HCT116 (cell line): ENCODE measurements at regions not wholly inside any gene's neighbourhood (a gene's known extent, or its start where the extent isn't known, plus 50 kb on each side); places are given as distances from the start of the nearest gene placed in this dataset.

Experiments
- ATAC-seq: fragments of 200-7000 bp; cut with Tn5 transposase; 2 replicates; pipeline ENCODE4 v1.9.1; 2020; ENCODE audit warnings: mild to moderate bottlenecking, moderate library complexity
- BruUV-seq: library from RNA; stranded (reverse); fragments of 400-500 nt; replicated peaks from 2 replicates; lab custom pipeline; 2021; lab: Mats Ljungman, UMichigan
- CTCF ChIA-PET: fragments of 300-600 bp; sonication (Branson Sonifier 250); formaldehyde crosslinking; loops from one replicate; lab custom pipeline; 2021; ENCODE audit warnings: antibody characterized with exemption; lab: Charles Lee
- POLR2A ChIA-PET: fragments of 300-600, 350-600 bp; sonication (Branson Sonifier 250); formaldehyde crosslinking; loops from one replicate; lab custom pipeline; 2021; ENCODE audit warnings: antibody characterized with exemption; lab: Charles Lee
- RAD21 ChIA-PET, 2 experiments: fragments of 300-600 bp; sonication (Branson Sonifier 250); formaldehyde crosslinking; loops; one replicate each; lab custom pipeline; 2023; ENCODE audit warnings: low total read pairs in 2 of 2; ENCODE audit not compliant: uncharacterized antibody in 2 of 2, unreplicated experiment in 2 of 2, low non-redundant PET in 1 of 2; lab: Charles Lee
- DNase-seq: peaks from one replicate; pipeline ENCODE4 v3.0.0-alpha.2; 2010; ENCODE audit warnings: low read depth, low spot score
- H2AFZ ChIP-seq: fragments of 200-600 bp; shearing (Covaris generic), sonication (generic); 2 replicates; pipeline ENCODE4 v1.6.1; 2017; ENCODE audit warnings: low read depth, mixed run types, mixed read lengths, antibody characterized with exemption, low read length; ENCODE audit not compliant: poor library complexity, severe bottlenecking
- H3K27ac ChIP-seq: 2 replicates; pipeline ENCODE4 v1.5.1; 2012; ENCODE audit warnings: low read depth, low read length
- H3K27me3 ChIP-seq: fragments of 200-600 bp; sonication (generic); 2 replicates; pipeline ENCODE4 v1.6.1; 2016; ENCODE audit warnings: mixed run types, low read length, mixed read lengths; ENCODE audit not compliant: insufficient read depth
- H3K36me3 ChIP-seq, 2 experiments: fragments of 200-500 bp in 1 of 2; fragments of 200-600 bp in 1 of 2; sonication (Bioruptor generic) in 1 of 2; sonication (generic) in 1 of 2; 2 replicates each; pipeline versions ENCODE4 v1.5.1 to v1.6.1; 2014 to 2016; ENCODE audit warnings: low read length in 2 of 2, inconsistent platforms in 1 of 2, mixed read lengths in 1 of 2, mixed run types in 1 of 2; ENCODE audit not compliant: insufficient read depth in 2 of 2, control insufficient read depth in 1 of 2
- H3K4me1 ChIP-seq, 2 experiments: fragments of 200-600 bp in 1 of 2; sonication (generic) in 1 of 2; 2 replicates each; pipeline versions ENCODE4 v1.5.1 to v1.6.1; 2012 to 2017; ENCODE audit warnings: low read length in 2 of 2, inconsistent platforms in 1 of 2, mild to moderate bottlenecking in 1 of 2, mixed read lengths in 1 of 2, mixed run types in 1 of 2, moderate library complexity in 1 of 2; ENCODE audit not compliant: insufficient read depth in 2 of 2, control insufficient read depth in 1 of 2
- H3K4me2 ChIP-seq: fragments of 200-600 bp; sonication (generic); 2 replicates; pipeline ENCODE4 v1.6.1; 2017; ENCODE audit warnings: mixed run types, low read length, mixed read lengths
- H3K4me3 ChIP-seq, 2 experiments: fragments of 200-600 bp in 1 of 2; sonication (generic) in 1 of 2; replicated peaks in 1 of 2; 2 replicates each; pipeline ENCODE4 v1.5.1; 2011 to 2016; ENCODE audit warnings: low read length in 2 of 2, control low read depth in 1 of 2, low read depth in 1 of 2, mild to moderate bottlenecking in 1 of 2, mixed read lengths in 1 of 2, mixed run types in 1 of 2
- H3K79me2 ChIP-seq: fragments of 200-600 bp; sonication (generic); 2 replicates; pipeline ENCODE4 v1.6.1; 2017; ENCODE audit warnings: mild to moderate bottlenecking, mixed run types, low read length, moderate library complexity, mixed read lengths; ENCODE audit not compliant: insufficient read depth
- H3K9ac ChIP-seq: fragments of 200-600 bp; sonication (generic); 2 replicates; pipeline ENCODE4 v1.6.1; 2016; ENCODE audit warnings: low read length, mixed read lengths
- H3K9me2 ChIP-seq: fragments of 200-600 bp; sonication (generic), shearing (Covaris generic); 2 replicates; pipeline ENCODE4 v1.6.1; 2017; ENCODE audit warnings: mixed run types, mild to moderate bottlenecking, moderate library complexity; ENCODE audit not compliant: insufficient read depth
- H3K9me3 ChIP-seq, 2 experiments: fragments of 200-500 bp in 1 of 2; fragments of 200-600 bp in 1 of 2; sonication (Bioruptor generic) in 1 of 2; sonication (generic) in 1 of 2; 2 replicates each; pipeline ENCODE4 v1.6.1; 2014 to 2017; ENCODE audit warnings: low read length in 2 of 2, mixed read lengths in 2 of 2, inconsistent platforms in 1 of 2, low read depth in 1 of 2, mild to moderate bottlenecking in 1 of 2, mixed run types in 1 of 2, moderate library complexity in 1 of 2; ENCODE audit not compliant: control insufficient read depth in 1 of 2, insufficient read depth in 1 of 2
- H4K20me1 ChIP-seq: fragments of 200-600 bp; sonication (generic), shearing (Covaris generic); 2 replicates; pipeline ENCODE4 v1.6.1; 2017; ENCODE audit warnings: mixed run types, mild to moderate bottlenecking, moderate library complexity; ENCODE audit not compliant: insufficient read depth
- ELF1 ChIP-seq: IDR thresholded peaks from 2 replicates; pipeline ENCODE4 v1.6.1; 2012; ENCODE audit warnings: low read depth, borderline replicate concordance
- JUND ChIP-seq: IDR thresholded peaks from 2 replicates; pipeline ENCODE4 v1.6.1; 2012
- MAX ChIP-seq: IDR thresholded peaks from 2 replicates; pipeline ENCODE4 v1.6.1; 2012
- POLR2A ChIP-seq: IDR thresholded peaks from 2 replicates; pipeline ENCODE4 v1.7.0; 2011; ENCODE audit warnings: borderline replicate concordance; ENCODE audit not compliant: insufficient read depth, insufficient read length; ENCODE audit errors: extremely low read depth
- RAD21 ChIP-seq: IDR thresholded peaks from 2 replicates; pipeline ENCODE4 v1.6.1; 2012; ENCODE audit warnings: low read depth, mild to moderate bottlenecking
- SP1 ChIP-seq: IDR thresholded peaks from 2 replicates; pipeline ENCODE4 v1.6.1; 2012; ENCODE audit warnings: low read depth
- ZFX ChIP-seq: fragments of 450-650 bp; IDR thresholded peaks from 2 replicates; pipeline ENCODE4 v1.6.1; 2017
- intact Hi-C: fragments of 100-400 bp; cut with micrococcal nuclease; formaldehyde crosslinking; loops from 2 replicates; pipeline ENCODE4 v1.10.0; 2022
- TF ChIP-seq, protein P1 (sequence below): IDR thresholded peaks from 2 replicates; pipeline ENCODE4 v1.6.1; 2012; ENCODE audit warnings: low read depth
- TF ChIP-seq, protein P2 (sequence below): IDR thresholded peaks from 2 replicates; pipeline ENCODE4 v1.6.1; 2012

- no peaks in the 10 kb centered on the region for H3K36me3 ChIP-seq
- TF ChIP-seq JUND = no peak
- TF ChIP-seq RAD21 = no peak
- TF ChIP-seq, protein P1, sequence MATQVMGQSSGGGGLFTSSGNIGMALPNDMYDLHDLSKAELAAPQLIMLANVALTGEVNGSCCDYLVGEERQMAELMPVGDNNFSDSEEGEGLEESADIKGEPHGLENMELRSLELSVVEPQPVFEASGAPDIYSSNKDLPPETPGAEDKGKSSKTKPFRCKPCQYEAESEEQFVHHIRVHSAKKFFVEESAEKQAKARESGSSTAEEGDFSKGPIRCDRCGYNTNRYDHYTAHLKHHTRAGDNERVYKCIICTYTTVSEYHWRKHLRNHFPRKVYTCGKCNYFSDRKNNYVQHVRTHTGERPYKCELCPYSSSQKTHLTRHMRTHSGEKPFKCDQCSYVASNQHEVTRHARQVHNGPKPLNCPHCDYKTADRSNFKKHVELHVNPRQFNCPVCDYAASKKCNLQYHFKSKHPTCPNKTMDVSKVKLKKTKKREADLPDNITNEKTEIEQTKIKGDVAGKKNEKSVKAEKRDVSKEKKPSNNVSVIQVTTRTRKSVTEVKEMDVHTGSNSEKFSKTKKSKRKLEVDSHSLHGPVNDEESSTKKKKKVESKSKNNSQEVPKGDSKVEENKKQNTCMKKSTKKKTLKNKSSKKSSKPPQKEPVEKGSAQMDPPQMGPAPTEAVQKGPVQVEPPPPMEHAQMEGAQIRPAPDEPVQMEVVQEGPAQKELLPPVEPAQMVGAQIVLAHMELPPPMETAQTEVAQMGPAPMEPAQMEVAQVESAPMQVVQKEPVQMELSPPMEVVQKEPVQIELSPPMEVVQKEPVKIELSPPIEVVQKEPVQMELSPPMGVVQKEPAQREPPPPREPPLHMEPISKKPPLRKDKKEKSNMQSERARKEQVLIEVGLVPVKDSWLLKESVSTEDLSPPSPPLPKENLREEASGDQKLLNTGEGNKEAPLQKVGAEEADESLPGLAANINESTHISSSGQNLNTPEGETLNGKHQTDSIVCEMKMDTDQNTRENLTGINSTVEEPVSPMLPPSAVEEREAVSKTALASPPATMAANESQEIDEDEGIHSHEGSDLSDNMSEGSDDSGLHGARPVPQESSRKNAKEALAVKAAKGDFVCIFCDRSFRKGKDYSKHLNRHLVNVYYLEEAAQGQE = no peak
- TF ChIP-seq, protein P2, sequence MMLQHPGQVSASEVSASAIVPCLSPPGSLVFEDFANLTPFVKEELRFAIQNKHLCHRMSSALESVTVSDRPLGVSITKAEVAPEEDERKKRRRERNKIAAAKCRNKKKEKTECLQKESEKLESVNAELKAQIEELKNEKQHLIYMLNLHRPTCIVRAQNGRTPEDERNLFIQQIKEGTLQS = no peak
- no peak for TF ChIP-seq MAX
- no peak for TF ChIP-seq SP1
- TF ChIP-seq ZFX = no peak
- TF ChIP-seq ELF1 = no peak
- no peak for TF ChIP-seq POLR2A
- CTCF ChIA-PET = no interaction called here
- no peaks in the 10 kb centered on the region for H3K9me3 ChIP-seq
- intact Hi-C loops = no loop called here
- H3K27ac ChIP-seq = no peak overlapping the region
- H3K4me2 ChIP-seq = no peak overlapping the region
- ATAC-seq (no peak), DNase-seq (no peak)
- H3K9ac ChIP-seq = no peak overlapping the region
- no peaks in the 10 kb centered on the region for H3K27me3 ChIP-seq
- POLR2A ChIA-PET = no interaction called here
- no peaks in the 10 kb centered on the region for H4K20me1 ChIP-seq
- no peak overlapping the region for H3K4me3 ChIP-seq
- H3K9me2 ChIP-seq = no peaks in the 10 kb centered on the region
- H3K79me2 ChIP-seq = no peaks in the 10 kb centered on the region
- H2AFZ ChIP-seq = no peak overlapping the region
- BruUV-seq = no TSS peak
- no peaks in the 10 kb centered on the region for H3K4me1 ChIP-seq
- RAD21 ChIA-PET = no interaction called here
Measured at GRCh38 chr9:81231011-81231410, 458.3 kb downstream of the TLE1 start.
